GM21447 (cell line): ENCODE measurements at regions not wholly inside any gene's neighbourhood (a gene's known extent, or its start where the extent isn't known, plus 50 kb on each side); places are given as distances from the start of the nearest gene placed in this dataset.

Source experiments
- ATAC-seq: cut with Tn5 transposase; IDR thresholded peaks from one replicate; pipeline ENCODE4 v1.9.1; 2021; ENCODE audit not compliant: unreplicated experiment

DNA sequence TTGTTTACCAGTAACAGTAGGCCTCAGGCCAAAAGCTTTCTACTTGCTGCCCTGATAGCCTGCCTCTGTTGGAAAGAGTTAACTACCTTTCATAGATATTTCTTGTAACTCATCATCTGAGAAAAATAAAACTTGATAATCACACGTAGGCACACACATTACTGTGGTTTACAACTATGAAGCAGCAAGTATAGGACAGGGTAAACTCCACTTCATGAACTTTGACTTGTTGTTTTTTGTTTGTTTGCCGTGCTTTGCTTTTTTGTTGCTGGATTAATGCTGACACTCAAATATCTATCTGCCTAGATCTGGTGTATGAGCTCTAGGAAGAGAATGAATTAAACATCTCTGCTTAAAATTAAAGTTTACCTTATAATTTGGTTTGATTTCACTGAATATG is 924.7 kb upstream of the ADGRL2 start:
- no peak for ATAC-seq

DNA sequence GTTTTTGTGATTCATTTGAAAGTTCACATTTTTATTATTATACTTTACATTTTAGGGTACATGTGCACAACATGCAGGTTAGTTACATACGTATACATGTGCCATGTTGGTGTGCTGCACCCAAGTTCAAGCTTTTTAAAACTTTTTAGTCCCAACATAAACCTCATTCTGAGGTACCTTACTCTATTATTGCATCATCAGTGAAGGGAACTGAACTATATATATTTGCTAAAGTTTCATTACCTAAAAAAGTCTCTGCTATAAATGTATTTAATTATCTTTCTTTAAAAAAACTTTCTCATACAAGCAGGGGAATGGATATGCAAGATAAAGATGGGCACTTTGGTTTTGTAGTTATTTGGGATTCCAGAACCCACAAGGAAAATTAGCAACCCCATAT is 931.4 kb upstream of the ADGRL2 start:
- no peak for ATAC-seq

DNA sequence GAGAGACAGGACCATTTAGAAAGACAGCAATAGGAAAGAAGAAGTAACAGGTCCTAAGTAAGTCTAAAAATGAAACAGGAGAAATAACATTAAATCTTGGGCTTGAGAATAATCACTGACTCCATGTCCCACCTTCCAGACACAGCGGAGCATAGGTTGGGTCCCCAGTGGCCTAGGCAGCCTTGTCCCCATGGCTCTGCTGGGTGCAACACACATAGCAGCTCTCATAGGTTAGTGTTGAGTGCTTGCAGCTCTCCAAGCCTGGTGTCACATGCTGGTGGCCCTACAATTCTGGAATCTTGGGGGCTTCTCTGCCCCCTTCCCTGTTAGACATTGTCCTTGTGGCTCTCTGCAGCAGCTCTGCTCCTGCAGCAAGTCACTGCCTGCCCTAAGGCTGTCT is 952.8 kb upstream of the ADGRL2 start:
- no peak for ATAC-seq

- no peak for ATAC-seq
Measured at GRCh38 chr1:80846966-80847365, 953.8 kb upstream of the ADGRL2 start.

DNA sequence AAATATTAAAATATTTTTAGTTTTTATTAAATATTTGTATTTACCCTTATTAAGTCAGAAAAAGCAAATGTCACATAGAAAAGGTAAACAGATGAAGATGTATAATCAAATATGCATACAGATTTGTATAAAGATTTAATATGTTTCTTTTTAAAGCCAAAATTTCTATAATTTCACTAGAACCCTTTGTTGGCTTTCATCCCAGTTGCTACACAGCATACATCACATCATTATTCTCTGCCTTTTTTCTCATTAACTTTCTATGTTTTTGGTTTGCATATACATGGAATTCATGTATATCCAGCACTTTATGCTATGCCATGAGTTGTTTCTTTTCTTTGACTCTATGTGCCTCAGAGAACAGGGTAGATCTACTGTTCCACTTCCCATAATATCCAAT is 957.9 kb upstream of the ADGRL2 start:
- ATAC-seq, result no peak

DNA sequence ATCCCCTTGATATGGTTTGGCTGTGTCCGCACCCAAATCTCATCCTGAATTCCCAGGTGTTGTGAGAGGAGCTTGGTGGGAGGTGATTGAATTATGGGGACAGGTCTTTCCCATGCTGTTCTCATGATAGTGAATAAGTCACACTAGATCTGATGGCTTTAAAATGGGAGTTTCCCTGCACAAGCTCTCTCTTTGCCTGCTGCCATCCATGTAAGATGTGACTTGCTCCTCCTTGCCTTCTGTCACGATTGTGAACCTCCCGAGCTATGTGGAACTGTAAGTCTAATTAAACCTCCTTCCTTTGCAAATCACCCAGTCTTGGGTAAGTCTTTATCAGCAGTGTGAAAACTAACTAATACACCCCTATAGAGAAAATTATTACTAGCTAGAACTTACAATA is 959.5 kb upstream of the ADGRL2 start:
- no peak for ATAC-seq

GRCh38 chr1:80837066-80837465 is 963.7 kb upstream of the ADGRL2 start:
- ATAC-seq, result no peak

- no peak for ATAC-seq
Measured at GRCh38 chr1:80836505-80836904, 964.2 kb upstream of the ADGRL2 start.

DNA sequence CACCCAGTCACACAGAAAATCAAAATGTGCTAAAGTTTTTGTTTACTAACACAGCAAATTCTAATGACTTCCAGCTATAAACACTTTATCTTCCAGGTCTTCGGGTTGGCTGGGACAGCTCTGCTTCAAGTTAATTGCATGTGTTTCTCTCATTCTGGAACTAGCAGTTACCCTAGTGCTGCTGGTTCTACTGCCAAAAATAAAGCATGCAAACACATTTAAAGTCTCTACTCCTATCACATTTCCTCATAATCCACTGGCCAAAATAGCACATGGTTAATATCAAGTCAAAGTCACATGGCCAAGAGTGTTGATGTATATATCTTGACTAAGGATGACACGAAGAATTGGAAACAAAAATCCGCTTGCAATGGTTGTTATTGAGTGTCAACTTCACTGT is 973.1 kb upstream of the ADGRL2 start:
- ATAC-seq, result no peak

DNA sequence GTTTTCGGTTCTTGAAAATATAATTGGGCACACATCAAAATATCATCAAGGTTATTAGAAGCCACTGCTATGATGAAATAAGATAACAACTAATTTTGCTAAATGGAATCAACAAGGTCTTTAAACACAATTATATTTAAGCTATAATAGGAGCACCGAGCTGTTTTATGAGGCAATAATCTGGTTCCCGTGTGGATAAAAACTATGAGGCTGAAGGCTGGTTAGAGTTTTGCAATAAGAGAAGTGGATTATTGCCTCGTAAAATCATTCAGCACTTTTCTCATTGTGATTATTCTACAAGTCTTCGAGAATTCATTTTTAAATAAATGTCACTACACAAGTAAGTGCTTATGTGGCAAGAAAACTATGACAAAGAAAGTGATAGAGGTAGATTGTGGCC is 975.7 kb upstream of the ADGRL2 start:
- ATAC-seq, result no peak

DNA sequence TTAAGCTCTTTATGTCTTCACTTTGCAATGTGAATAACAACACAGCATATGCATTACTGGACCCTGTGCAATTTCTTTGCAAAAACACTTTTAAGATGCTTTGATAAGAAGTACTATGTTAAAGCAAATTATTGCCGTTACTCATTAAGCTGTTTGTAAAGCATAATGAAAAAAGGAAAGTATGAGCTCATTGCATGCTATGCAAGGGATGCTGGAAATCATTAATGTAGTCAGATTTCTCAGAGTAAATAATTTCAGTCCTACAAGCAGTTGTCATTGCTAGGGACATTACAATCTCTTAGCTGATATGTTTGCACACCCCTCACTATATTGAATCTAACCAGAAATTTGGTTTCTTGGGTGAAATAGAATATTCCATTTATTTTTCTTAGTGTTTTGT is 982.5 kb upstream of the ADGRL2 start:
- ATAC-seq, result no peak

DNA sequence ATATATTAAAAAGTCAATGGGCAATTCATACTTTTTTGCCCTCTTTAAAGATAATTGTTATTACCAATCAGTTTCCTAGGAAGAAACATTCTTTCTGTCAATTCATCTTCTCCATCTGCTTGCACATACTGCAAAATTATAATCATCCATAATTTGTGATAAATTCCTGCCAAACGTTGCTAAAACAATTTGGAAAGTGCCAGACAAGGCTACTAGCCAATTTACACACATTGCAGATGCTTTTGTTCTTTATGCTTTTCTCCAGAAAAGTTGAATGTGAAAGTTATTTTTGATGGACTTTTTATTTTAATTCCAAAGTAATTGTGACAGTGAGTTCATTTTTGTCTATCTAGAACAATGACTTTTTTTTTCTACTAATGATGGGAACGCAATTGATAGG is 992.8 kb upstream of the ADGRL2 start:
- ATAC-seq, result no peak

DNA sequence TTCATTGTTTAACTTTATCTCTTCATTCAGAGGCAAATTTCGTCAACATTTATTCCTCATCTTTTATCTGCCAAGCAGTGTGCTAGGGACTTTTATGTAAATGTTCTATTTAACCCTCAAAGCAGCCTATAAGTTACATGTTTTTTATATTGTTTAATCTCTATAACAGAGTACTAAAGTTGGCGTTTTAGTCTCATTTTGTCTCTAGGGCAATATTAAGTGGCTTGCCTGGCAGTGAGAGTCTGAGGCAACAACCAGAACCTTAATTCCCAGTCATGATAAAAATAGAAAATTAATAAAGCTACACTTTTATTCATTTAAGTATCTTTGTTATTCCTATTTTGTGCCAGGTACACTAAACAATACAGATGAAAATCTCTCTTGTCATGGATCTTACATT is 994.3 kb upstream of the ADGRL2 start:
- ATAC-seq, result no peak

- no peak for ATAC-seq
Measured at GRCh38 chr1:80801695-80802094, 999.0 kb upstream of the ADGRL2 start.

DNA sequence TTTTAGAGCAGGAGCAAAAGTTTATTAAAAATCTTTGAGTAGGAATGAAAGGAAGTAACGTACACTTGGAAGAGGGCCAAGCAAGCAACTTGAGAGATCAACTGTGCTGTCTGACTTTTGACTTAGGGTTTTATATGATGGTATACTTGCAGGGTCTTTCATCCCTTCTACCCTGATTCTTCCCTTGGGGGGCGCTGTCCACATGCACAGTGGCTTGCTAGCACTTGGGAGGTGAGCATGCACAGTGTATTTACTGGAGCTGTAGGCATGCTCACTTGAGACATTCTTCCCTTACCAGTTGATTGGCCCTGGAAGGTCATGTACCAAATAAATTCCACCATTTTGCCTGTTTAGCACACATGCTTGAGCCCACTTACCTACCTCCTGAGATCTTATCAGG is 1001.3 kb upstream of the ADGRL2 start:
- no peak for ATAC-seq

DNA sequence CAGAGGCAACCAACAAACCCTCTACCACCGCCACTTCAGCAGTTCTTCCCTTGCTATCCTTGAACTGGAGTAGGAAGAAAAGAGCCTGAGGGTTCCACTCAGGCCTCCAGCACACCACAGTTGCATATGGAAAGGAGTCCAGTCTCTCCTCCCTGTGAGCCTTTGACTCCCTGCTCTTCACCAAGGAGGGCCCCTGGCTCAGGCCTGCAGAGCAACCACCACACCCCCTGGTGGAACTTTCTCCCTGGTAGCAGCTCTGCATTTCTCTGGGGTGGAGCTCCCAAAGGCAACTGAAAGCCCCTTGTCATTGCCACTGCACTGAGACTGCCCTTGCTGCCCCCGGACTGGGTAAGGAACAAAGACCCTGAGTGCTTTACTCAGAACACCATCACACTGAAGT is 1021.5 kb upstream of the ADGRL2 start:
- ATAC-seq, result no peak

GRCh38 chr1:80778094-80778840 is 1022.5 kb upstream of the ADGRL2 start:
- no peak for ATAC-seq

DNA sequence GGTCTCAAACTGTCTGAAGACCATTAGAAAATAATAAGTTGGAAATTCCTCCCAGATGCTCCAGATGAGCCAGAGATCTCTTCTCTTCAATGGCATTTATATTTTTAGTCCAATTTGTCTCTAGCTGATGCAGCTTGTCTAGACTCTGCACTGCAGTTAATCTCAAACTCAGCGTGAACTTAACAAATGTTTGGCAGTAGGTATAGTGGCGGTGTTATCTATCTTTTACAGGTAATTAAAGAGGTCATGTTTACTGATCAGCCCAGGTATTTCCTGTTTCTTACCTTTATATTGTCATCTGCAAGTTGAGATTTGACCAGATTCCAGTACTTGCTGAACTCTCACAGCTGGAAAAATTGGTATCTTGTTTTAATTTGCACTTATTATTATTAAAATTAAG is 1024.5 kb upstream of the ADGRL2 start:
- no peak for ATAC-seq

DNA sequence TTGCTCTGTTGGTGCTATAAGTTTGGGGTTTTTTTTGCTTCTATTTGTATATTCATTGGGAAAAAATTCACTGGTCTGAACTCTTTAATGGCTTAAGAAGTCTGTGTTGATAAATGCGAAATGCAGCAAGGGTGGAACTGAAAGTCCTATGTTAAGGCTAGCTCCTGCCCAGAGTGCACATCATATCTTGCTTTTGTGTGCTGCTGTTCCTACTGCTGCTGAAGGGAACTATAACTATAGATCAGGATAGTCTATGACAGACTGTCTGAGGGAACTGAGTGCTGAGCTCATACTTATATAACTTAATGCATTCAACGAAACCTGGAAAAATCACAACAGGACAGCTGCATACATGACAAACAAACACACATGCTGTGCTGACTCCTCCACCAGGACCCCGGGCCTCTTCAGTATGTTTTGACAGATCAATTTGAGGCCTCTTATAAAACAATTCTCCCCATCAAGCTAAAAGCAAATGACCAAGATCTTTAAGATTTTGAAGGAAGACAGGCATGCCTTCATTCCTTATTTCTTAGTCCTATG is 1031.5 kb upstream of the ADGRL2 start:
- ATAC-seq, result no peak

DNA sequence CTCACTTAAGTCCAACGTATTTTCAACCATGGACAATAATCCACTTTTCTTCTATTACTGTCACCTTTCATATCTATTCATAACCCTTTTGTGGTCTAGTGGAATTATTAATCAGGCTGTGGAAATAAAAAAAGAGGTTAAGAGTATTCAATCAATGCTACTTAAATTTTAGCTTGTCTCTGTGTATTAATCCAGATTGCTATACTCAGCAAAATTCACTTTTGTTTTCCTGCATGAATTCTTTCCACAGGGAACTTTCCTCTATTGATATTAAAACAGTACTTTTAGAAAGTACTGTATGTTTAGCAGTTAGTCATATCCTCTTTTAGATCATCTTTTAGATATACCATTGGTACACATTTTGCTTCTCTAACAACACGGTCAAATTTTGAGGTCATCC is 1033.0 kb upstream of the ADGRL2 start:
- ATAC-seq, result no peak

- ATAC-seq, result no peak
Measured at GRCh38 chr1:80759354-80759753, 1041.4 kb upstream of the ADGRL2 start.

- ATAC-seq, result no peak
Measured at GRCh38 chr1:80755944-80756343, 1044.8 kb upstream of the ADGRL2 start.

- no peak for ATAC-seq
Measured at GRCh38 chr1:80751204-80751603, 1049.5 kb upstream of the ADGRL2 start.
